ENCODE measurements at regions not wholly inside any gene's neighbourhood (a gene's known extent, or its start where the extent isn't known, plus 50 kb on each side); places are given as distances from the start of the nearest gene placed in this dataset.

- H3K9ac ChIP-seq (ENCODE audit: insufficient read depth, low read depth, low read length) = no peak overlapping the region
- H3K4me1 ChIP-seq (ENCODE audit: insufficient read depth, low read length) = no peaks in the 10 kb centered on the region
- no peak for ATAC-seq
- WGBS (ENCODE audit: low lambda C conversion rate) = 11% methylated on average over 7 of the region's 16 CpGs
- H3K4me2 ChIP-seq (ENCODE audit: low read depth, low read length) = no peak overlapping the region
- no peaks in the 10 kb centered on the region; a peak in 1 of 5 replicates for H3K27me3 ChIP-seq (ENCODE audit: control insufficient read depth in 1 of 2, insufficient read depth in 2 of 2, low read length in 2 of 2)
- no peak for FAIRE-seq
- no peaks in the 10 kb centered on the region for H3K79me2 ChIP-seq (ENCODE audit: insufficient read depth, low read length)
- H3K4me3 ChIP-seq (replicated peaks in 1 of 3; ENCODE audit: insufficient read depth in 1 of 3, low read depth in 2 of 3, low read length in 3 of 3) = no peak overlapping the region
- ChIA-PET POLR2A (no interaction called here), CTCF (ENCODE audit: low intra/inter-chr PET ratio, low total read pairs) (no interaction called here)
- no peaks in the 10 kb centered on the region for H4K20me1 ChIP-seq (ENCODE audit: insufficient read depth, low read length)
- no peak overlapping the region for H3K27ac ChIP-seq (ENCODE audit: extremely low read length, insufficient read depth, low read length)
- no peaks in the 10 kb centered on the region for H3K9me3 ChIP-seq (ENCODE audit: low read length)
- no peak overlapping the region for H2AFZ ChIP-seq (ENCODE audit: low read length)
- no peak for DNase-seq (ENCODE audit: low spot score)
- BruUV-seq (replicated peaks) = no TSS peak
- intact Hi-C loops (cut with micrococcal nuclease; ENCODE audit: unreplicated experiment) (no loop called here), in situ Hi-C loops (cut with HindIII; ENCODE audit: extremely low pct_ligation_motif_present, low pct_unique_long_range_greater_than_20kb) (no loop called here)
- TF ChIP-seq ZBTB20 (CRISPR knock-in tag; IDR thresholded peaks at IDR 0.05; ENCODE audit: borderline replicate concordance, low read depth) (no peak), ZNF883 (CRISPR knock-in tag; IDR thresholded peaks at IDR 0.05; ENCODE audit: not compliant biosample characterization) (no peak), CAMTA2 (CRISPR knock-in tag; IDR thresholded peaks at IDR 0.05; ENCODE audit: borderline replicate concordance) (no peak), AKAP8 (CRISPR knock-in tag; IDR thresholded peaks at IDR 0.05) (no peak), NCOA1 (CRISPR knock-in tag; IDR thresholded peaks at IDR 0.05) (no peak), ZBTB43 (CRISPR knock-in tag; conservative IDR thresholded peaks at IDR 0.05) (no peak), ZNF180 (CRISPR knock-in tag; IDR thresholded peaks at IDR 0.05; ENCODE audit: borderline replicate concordance, low read depth) (no peak), ATRX (CRISPR knock-in tag; IDR thresholded peaks at IDR 0.05; ENCODE audit: borderline replicate concordance) (no peak), FOXC1 (CRISPR knock-in tag; IDR thresholded peaks at IDR 0.05; ENCODE audit: borderline replicate concordance) (no peak), YEATS2 (CRISPR knock-in tag; IDR thresholded peaks at IDR 0.05; ENCODE audit: borderline replicate concordance) (no peak), IKZF1 (IDR thresholded peaks at IDR 0.05) (no peak), NCOR1 (IDR thresholded peaks at IDR 0.05; ENCODE audit: borderline replicate concordance, low read length) (no peak), ZNF142 (CRISPR knock-in tag; IDR thresholded peaks at IDR 0.05) (no peak), FOXA3 (CRISPR knock-in tag; IDR thresholded peaks at IDR 0.05) (no peak), KDM3A (CRISPR knock-in tag; IDR thresholded peaks at IDR 0.05; ENCODE audit: low read depth) (no peak), ZNF33B (CRISPR knock-in tag; IDR thresholded peaks at IDR 0.05) (no peak), ARHGAP35 (CRISPR knock-in tag; IDR thresholded peaks at IDR 0.05; ENCODE audit: borderline replicate concordance) (no peak), FOXJ3 (CRISPR knock-in tag; IDR thresholded peaks at IDR 0.05; ENCODE audit: borderline replicate concordance) (no peak), ZNF296 (CRISPR knock-in tag; conservative IDR thresholded peaks at IDR 0.05) (no peak)
- H3K36me3 ChIP-seq (replicated peaks in 1 of 2; ENCODE audit: control insufficient read depth in 1 of 2, insufficient read depth in 2 of 2, low read length in 2 of 2) = no peaks in the 10 kb centered on the region
Observed at GRCh38 chr9:17905781-17906175, 326.9 kb downstream of the SH3GL2 start.

All from HepG2 (cell line).